ENCODE measurements at regions not wholly inside any gene's neighbourhood (a gene's known extent, or its start where the extent isn't known, plus 50 kb on each side); places are given as distances from the start of the nearest gene placed in this dataset.
"Not testable (repeated sequence)": the region's sequence is repeated elsewhere in the genome, so short reads cannot be mapped to it uniquely, and the experiment has no call there.

DNA sequence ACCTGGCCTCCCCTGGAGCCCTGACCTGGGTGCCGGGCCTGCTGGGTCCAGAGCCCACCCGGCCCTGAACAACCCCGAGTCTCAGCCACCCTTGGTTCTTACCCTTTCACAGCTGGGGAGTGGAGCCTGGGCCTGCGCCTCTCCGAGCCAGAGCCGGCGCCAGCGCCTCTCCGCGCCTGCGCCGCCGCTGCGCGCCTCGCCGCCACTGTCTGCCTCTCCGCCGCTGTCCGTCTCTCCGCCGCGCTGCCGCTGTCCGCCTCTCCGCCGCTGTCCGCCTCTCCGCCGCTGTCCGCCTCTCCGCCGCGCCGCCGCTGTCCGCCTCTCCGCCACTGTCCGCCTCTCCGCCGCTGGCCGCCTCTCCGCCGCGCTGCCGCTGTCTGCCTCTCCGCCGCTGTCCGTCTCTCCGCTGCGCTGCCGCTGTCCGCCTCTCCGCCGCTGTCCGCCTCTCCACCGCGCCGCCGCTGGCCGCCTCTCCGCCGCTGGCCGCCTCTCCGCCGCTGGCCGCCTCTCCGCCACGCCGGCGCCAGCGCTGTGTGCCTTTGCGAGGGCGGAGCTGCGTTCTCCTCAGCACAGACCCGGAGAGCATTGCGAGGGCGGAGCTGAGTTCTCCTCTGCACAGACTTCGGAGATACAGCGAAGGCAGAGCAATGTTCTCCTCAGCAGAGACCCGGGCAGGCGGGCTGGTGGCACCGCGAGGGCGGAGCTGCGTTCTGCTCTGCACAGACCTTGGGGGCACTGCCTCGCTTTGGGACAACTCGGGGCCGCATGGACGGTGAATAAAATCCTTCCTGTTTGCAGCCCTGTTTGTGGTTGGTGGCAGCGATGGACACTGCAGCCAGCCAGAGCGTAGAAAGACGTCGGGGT is 1553.7 kb downstream of the RPIA start:
- TF ChIP-seq CTCF, POLR2A, POLR2AphosphoS5 (IDR thresholded peaks at IDR 0.05): not testable (repeated sequence)

Data from gastroesophageal sphincter (tissue), 3 donors.